MG63 (cell line): ENCODE measurements at regions not wholly inside any gene's neighbourhood (a gene's known extent, or its start where the extent isn't known, plus 50 kb on each side); places are given as distances from the start of the nearest gene placed in this dataset.

ENCODE experiments used
- DNase-seq: peaks from one replicate; pipeline ENCODE4 v3.0.0-alpha.2; 2020
- H3K27me3 ChIP-seq: fragments of 250-450 bp; sonication (Bioruptor Pico); 2 replicates; pipeline ENCODE4 v1.5.1; 2020; ENCODE audit warnings: mild to moderate bottlenecking, moderate library complexity
- H3K36me3 ChIP-seq: fragments of 250-450 bp; sonication (Bioruptor Pico); 2 replicates; pipeline ENCODE4 v1.5.1; 2020; ENCODE audit warnings: mild to moderate bottlenecking, moderate library complexity
- H3K4me3 ChIP-seq: fragments of 250-450 bp; sonication (Bioruptor Pico); 2 replicates; pipeline ENCODE4 v1.5.1; 2020; ENCODE audit warnings: mild to moderate bottlenecking, moderate library complexity
- H3K9me3 ChIP-seq: fragments of 250-450 bp; sonication (Bioruptor Pico); 2 replicates; pipeline ENCODE4 v1.5.1; 2020; ENCODE audit warnings: mild to moderate bottlenecking, moderate library complexity

- Histone ChIP-seq H3K27me3 (no peaks in the 10 kb centered on the region), H3K36me3 (no peaks in the 10 kb centered on the region; the same call in 1 of the 2 replicates), H3K4me3 (no peak overlapping the region), H3K9me3 (no peaks in the 10 kb centered on the region)
- no peak for DNase-seq
Observed at GRCh38 chr1:109832945-109833344, 69.2 kb upstream of the EPS8L3 start.

- H3K9me3 ChIP-seq = no peaks in the 10 kb centered on the region
- peak; percentile 94 for DNase-seq
- H3K36me3 ChIP-seq = no peaks in the 10 kb centered on the region; the same call in 1 of the 2 replicates
- peak overlapping the region; percentile 6 for H3K4me3 ChIP-seq
- H3K27me3 ChIP-seq = no peaks in the 10 kb centered on the region
Observed at GRCh38 chr1:109828756-109829505, 65.2 kb upstream of the EPS8L3 start.

- Histone ChIP-seq H3K9me3 (no peaks in the 10 kb centered on the region), H3K36me3 (no peaks in the 10 kb centered on the region; the same call in 1 of the 2 replicates)
- DNase-seq = peak; percentile 56
Observed at GRCh38 chr1:109827986-109828385, 64.3 kb upstream of the EPS8L3 start.

GRCh38 chr1:109827466-109827865 lies 63.7 kb upstream of the EPS8L3 start:
- Histone ChIP-seq H3K9me3 (no peaks in the 10 kb centered on the region), H3K27me3 (no peaks in the 10 kb centered on the region), H3K4me3 (no peak overlapping the region), H3K36me3 (no peaks in the 10 kb centered on the region; the same call in 1 of the 2 replicates)
- peak; percentile 96 for DNase-seq

More at GRCh38 chr1:109827986-109828385, 64.3 kb upstream of the EPS8L3 start:
- Histone ChIP-seq H3K4me3 (no peak overlapping the region), H3K27me3 (no peaks in the 10 kb centered on the region)

GRCh38 chr1:109826930-109827349 lies 63.2 kb upstream of the EPS8L3 start:
- no peak for DNase-seq
- H3K36me3 ChIP-seq = no peaks in the 10 kb centered on the region; the same call in 1 of the 2 replicates

GRCh38 chr1:109826446-109826845 lies 62.7 kb upstream of the EPS8L3 start:
- no peaks in the 10 kb centered on the region for H3K27me3 ChIP-seq
- H3K36me3 ChIP-seq = no peaks in the 10 kb centered on the region; the same call in 1 of the 2 replicates
- no peak for DNase-seq
- H3K9me3 ChIP-seq = no peaks in the 10 kb centered on the region
- no peak overlapping the region for H3K4me3 ChIP-seq

More at GRCh38 chr1:109826930-109827349, 63.2 kb upstream of the EPS8L3 start:
- H3K4me3 ChIP-seq = no peak overlapping the region
- no peaks in the 10 kb centered on the region for H3K9me3 ChIP-seq
- H3K27me3 ChIP-seq = no peaks in the 10 kb centered on the region

- Histone ChIP-seq H3K9me3 (no peaks in the 10 kb centered on the region), H3K36me3 (no peaks in the 10 kb centered on the region), H3K27me3 (no peaks in the 10 kb centered on the region), H3K4me3 (no peak overlapping the region)
- DNase-seq = no peak
Observed at GRCh38 chr1:109824349-109825115, 60.8 kb upstream of the EPS8L3 start.

GRCh38 chr1:109823543-109824348 lies 60.0 kb upstream of the EPS8L3 start:
- Histone ChIP-seq H3K4me3 (no peak overlapping the region), H3K9me3 (no peaks in the 10 kb centered on the region), H3K36me3 (no peaks in the 10 kb centered on the region), H3K27me3 (no peaks in the 10 kb centered on the region)
- DNase-seq = peak; percentile 100

- DNase-seq = peak; percentile 44
- Histone ChIP-seq H3K9me3 (no peaks in the 10 kb centered on the region), H3K36me3 (no peaks in the 10 kb centered on the region), H3K4me3 (no peak overlapping the region), H3K27me3 (no peaks in the 10 kb centered on the region)
Observed at GRCh38 chr1:109822749-109823542, 59.2 kb upstream of the EPS8L3 start.

- Histone ChIP-seq H3K36me3 (no peaks in the 10 kb centered on the region), H3K9me3 (no peaks in the 10 kb centered on the region), H3K4me3 (no peak overlapping the region), H3K27me3 (no peaks in the 10 kb centered on the region)
- DNase-seq = peak; percentile 100
Observed at GRCh38 chr1:109821831-109822745, 58.4 kb upstream of the EPS8L3 start.

GRCh38 chr1:109821221-109821669 lies 57.5 kb upstream of the EPS8L3 start:
- H3K36me3 ChIP-seq = no peaks in the 10 kb centered on the region
- no peak overlapping the region for H3K4me3 ChIP-seq
- DNase-seq = peak; percentile 100
- H3K9me3 ChIP-seq = peaks cover 3% of the 10 kb centered on the region
- H3K27me3 ChIP-seq = no peaks in the 10 kb centered on the region

- H3K4me3 ChIP-seq = no peak overlapping the region
- DNase-seq = no peak
- peaks cover 11% of the 10 kb centered on the region for H3K9me3 ChIP-seq
- H3K27me3 ChIP-seq = no peaks in the 10 kb centered on the region
- no peaks in the 10 kb centered on the region for H3K36me3 ChIP-seq
Observed at GRCh38 chr1:109819906-109820305, 56.2 kb upstream of the EPS8L3 start.

GRCh38 chr1:109818988-109819764 lies 55.5 kb upstream of the EPS8L3 start:
- Histone ChIP-seq H3K36me3 (no peaks in the 10 kb centered on the region), H3K27me3 (no peaks in the 10 kb centered on the region), H3K9me3 (peaks cover 11% of the 10 kb centered on the region), H3K4me3 (no peak overlapping the region)
- DNase-seq = no peak

GRCh38 chr1:109818271-109818987 lies 54.7 kb upstream of the EPS8L3 start:
- no peaks in the 10 kb centered on the region for H3K36me3 ChIP-seq
- peak; percentile 63 for DNase-seq
- no peaks in the 10 kb centered on the region for H3K27me3 ChIP-seq
- H3K9me3 ChIP-seq = peaks cover 11% of the 10 kb centered on the region
- no peak overlapping the region for H3K4me3 ChIP-seq
